GM18505 (cell line): ENCODE measurements at regions not wholly inside any gene's neighbourhood (a gene's known extent, or its start where the extent isn't known, plus 50 kb on each side); places are given as distances from the start of the nearest gene placed in this dataset.

Experiments used
- ATAC-seq: cut with Tn5 transposase; IDR thresholded peaks from one replicate; pipeline ENCODE4 v1.9.1; 2021; ENCODE audit not compliant: unreplicated experiment
- POLR2A ChIP-seq: IDR thresholded peaks from 4 replicates; pipeline ENCODE4 v1.6.1; 2011; ENCODE audit warnings: borderline replicate concordance; ENCODE audit not compliant: insufficient read depth, insufficient read length; ENCODE audit errors: extremely low read depth

DNA sequence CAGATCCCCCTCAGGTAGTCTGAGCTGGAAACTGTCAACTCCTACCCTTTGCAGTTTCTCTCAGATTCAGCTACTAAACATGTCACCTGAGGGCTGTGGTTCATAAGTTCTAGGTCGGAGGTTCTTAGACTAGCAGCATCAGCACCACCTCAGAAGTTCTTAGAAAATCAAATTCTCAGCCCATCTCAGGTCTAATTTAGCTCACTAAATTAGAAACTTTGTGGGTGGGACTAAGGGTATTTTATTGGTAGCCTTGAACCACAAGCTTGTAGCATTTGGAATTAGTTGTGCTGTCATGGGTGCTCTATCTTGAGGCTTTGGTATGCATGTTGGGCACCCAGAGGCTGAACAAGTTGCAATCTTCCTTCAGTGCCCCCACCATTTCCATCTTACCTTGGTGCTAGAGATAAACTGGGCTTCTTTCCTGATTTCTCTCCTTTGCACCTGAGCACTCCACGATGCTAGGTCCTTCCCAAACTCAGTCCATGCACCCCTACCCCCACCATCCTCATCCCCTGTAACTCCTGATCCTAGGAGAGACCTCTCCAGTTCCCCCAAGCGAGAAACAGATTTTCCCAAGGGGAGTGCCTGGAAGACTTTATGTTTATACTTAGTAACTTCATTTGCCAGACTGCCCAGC lies 54.2 kb downstream of the S1PR1 start:
- no peak for TF ChIP-seq POLR2A
- no peak for ATAC-seq

DNA sequence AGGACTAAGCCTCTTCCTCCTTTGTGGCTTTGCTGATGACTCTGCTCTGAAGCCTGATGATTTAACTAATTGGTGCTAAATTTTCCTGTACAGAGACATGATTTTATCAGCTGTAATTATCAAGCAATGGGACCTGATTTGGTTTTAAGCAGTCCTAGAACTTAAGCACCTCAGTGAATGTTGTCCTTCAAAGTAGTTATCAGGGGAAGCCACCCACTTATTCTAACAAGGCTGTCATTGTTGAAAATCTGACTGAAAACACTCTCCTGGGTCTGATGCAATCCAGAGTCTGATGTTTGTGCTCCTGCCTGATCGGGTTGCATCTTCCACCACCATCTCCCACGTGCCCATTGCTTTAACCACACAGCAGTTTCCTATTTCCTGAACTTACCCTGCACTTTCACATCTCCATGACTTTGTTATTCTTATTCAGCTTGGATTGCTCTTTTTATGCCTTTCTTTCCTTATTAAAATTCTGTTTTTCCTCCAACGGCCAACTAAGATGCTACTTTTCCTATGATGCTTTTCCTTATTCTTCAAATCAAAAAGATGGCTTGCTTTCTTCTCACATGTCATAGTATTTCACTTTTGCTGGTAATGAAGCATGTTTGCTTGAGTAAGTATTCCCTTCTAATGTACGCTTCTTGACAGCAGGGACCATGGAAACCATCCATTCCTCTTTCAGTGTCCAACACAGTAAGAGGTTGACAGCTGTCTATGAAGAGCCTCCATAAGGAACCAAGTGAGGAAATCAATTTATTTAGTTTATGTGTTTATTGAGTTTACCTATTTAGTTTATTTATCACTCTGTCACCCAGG lies 55.0 kb downstream of the S1PR1 start:
- peak; percentile 33 for ATAC-seq
- TF ChIP-seq POLR2A: no peak

DNA sequence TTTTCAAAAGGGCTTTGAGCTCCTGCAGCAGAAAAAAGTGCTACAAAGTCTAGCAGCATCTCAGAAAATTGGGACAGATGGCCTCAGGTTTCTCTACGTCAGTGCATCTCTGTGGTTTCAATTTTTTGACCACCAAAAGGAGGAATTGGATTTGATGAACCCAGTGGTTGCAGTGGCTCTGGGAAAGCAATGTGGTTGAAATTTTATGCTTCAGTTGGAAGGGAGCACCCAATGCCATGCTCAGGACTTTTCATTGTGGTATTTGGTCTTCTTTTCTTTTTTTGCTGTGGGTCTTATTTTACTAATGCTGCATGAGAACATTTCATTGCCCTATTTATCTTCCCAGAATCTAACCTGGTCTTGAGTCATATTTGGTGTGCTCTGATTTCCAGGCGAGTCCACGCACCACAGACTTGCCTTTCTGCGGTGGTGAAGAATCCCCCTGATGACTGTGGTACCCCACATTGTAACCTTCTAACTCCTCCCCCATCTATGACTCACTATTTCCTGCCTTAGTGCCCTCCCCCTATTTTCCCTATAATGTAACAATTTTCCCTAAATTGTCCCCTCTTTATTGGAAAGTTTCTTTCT lies 56.7 kb downstream of the S1PR1 start:
- ATAC-seq: peak; percentile 52
- TF ChIP-seq POLR2A: peak; percentile 24

DNA sequence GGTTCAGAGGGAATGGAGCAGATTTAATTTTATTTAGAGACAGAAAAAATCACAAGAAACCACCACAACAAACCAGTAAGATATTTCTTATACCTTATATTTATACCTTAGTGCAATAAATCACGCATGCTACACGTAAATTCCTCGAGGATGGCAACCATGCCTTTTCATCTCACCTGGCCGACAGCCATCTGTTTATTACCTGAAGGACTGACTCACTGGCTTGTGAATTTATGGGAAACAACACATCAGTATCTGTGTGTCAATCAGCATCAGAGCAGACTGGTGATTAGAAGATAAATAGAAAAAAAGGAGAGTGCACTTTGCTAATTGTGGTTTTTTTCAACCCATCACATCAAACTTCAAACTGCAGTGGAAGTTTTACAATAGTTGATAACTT lies 58.4 kb downstream of the S1PR1 start:
- ATAC-seq: no peak
- no peak for TF ChIP-seq POLR2A

DNA sequence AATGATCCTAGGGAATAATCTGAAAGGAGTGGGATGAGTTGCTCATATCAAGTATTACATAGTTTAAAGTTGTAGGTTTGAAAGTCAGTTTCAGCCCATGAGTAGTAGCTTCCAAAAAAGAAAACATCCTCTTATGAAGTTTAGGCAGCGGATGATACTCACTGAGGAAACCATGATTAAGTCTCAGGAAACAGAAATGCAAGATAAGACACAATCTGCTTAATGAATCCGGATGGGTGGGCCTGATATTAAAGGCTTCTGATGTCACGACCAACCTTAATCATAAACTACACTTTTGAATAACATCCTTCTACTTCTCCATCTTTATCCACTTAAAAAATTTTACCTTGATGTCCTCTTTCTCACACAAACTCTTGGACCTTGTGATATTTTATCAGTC lies 61.8 kb downstream of the S1PR1 start:
- no peak for TF ChIP-seq POLR2A

DNA sequence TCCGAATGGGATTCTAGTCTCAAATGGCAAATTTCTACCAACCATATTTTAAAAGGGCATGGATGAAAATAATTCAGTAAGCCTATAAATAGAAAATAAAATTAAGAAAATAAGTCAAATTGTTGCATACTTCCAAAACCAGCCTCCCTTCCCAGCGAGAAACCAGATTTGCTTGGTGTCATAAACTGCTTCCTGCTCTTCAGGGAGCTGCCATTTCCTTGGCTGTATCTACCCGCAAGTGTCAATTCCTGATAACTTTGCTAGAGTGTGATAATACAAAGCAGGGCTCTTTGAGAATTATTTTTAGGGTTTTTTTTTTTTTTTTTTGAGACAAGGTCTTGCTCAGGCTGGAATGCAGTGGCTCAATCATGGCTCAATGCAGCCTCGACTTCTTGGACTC lies 62.3 kb downstream of the S1PR1 start:
- TF ChIP-seq POLR2A: no peak
- ATAC-seq: no peak

More for the DNA sequence above, 61.8 kb downstream of the S1PR1 start:
- no peak for ATAC-seq

DNA sequence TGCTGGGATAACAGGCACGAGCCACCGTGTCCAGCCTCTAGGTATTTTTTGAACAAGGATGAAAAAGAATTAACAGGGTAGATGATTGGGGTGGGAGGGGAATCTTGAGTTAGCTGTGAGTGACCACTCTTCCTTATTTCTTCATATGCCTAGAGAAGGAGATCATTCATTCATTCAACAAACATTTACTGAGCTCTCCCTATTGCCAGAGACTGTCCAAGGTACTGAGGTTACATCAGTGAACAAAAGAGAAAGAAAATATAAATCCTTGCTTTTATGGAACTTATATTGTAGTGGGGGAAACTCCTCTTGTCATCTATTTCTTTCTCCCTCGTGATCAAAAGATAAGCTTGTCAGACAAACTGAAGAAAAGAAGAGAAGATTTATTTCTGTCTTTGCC lies 62.9 kb downstream of the S1PR1 start:
- TF ChIP-seq POLR2A: no peak
- no peak for ATAC-seq

DNA sequence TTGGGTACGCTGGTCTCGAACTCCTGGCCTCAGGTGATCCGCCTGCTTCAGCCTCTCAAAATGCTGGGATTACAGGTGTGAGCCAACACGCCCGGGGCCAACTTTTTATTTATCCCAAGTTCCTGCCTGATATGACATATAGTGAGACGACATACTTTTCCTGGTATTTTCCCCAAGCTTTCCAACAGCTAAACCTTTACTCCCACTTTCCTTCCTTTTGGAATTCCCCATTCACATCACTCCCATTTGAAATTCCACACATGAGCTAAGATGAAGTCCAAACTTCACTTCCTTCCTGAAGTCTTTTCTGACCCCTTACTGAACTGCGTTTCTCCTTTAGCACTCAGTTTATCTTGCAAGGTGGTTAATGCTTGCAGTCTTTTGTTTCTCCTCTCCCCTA lies 64.1 kb downstream of the S1PR1 start:
- TF ChIP-seq POLR2A: no peak

DNA sequence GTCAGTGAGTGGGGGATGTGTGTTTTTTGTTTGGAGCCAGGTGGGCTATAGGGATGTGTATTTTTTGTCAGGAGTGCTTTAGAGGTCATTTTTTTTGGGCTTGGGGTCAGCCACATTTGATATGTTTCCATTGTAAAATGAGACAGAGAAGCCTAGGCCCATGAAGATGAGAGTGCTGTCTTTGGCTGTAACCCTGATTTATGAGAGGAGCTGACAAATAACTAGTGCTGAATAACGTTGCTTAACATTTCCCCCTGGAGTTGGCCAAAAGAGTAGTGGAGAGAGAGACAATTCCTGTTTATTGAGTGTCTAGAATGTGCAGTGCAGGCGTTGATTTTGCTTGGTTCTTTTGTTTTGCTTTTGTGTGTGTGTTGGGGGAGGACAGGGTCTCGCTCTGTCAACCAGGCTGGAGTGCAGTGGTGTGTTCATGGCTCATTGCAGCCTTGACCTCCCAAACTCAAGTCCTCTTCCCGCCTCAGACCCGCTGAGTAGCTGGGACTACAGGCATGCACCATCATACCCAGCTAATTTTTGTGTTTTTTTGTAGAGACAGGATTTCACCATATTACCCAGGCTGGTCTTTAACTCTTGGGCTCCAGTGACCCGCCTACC lies 64.7 kb downstream of the S1PR1 start:
- no peak for ATAC-seq

More for the DNA sequence above, 64.1 kb downstream of the S1PR1 start:
- no peak for ATAC-seq

DNA sequence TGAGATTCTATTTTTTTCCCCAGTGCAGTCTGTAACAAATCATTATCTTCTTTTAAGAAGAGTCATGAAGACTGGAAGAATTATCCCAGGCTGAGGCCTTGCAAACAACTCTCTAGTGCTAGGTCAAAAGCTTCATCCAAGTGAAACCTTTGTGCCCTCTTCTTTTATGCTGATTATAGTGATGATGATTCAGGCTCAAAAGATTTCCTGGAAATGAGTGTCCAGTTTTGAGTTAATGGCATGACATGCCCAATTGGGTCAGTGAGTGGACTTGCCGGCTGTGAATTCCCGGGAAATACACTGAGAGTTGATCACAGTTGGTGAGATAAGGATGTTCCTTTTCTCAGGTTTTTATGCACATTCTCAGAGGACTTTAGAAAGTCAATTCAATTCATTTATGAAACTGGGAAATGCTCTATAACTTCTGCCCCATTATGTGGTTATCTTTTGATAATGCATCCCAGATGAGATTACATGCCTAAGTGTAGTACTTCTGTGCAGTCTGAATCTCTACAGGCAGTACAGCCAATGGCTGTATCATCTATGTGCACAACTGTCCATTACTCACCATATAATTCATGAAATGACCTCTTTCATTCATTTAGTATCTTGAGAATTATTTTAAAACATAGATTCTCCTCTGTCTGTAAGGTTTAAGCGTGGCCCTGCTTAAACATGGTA lies 66.2 kb downstream of the S1PR1 start:
- ATAC-seq: no peak
- TF ChIP-seq POLR2A: no peak

More for the DNA sequence above, 64.7 kb downstream of the S1PR1 start:
- no peak for TF ChIP-seq POLR2A

DNA sequence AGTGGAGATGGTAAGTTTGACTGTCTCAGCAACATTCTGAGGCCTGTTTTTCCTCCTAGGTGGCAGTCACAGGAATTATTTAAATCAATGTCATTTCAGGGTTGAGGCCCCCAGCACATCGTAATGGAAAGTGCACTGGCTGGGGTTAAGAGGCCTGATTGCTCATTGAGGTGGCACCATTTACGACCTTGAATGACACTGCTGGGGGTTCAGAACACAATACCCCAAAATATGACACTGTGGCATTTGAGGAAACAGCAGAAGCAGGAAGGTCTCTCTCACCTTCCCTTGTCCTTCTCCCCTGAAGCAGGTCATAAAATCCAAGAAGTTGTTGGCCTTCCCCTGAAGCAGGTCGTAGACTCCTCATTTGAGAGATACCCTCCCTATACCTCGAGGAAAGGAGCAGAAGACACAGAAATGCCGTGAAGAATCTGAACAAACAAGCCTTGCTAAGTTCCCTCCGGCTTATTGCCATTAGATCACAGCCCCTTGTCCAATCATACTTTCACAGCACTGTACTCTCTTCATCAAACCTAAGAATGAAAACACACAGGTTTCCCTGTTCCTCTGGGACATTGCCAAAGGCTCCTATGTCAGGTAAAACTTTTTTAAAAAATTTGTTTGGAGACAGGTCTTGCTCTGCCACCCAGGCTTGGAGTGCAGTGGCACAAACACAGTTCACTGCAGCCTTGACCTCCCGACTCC lies 71.3 kb downstream of the S1PR1 start:
- TF ChIP-seq POLR2A: no peak
- ATAC-seq: no peak

DNA sequence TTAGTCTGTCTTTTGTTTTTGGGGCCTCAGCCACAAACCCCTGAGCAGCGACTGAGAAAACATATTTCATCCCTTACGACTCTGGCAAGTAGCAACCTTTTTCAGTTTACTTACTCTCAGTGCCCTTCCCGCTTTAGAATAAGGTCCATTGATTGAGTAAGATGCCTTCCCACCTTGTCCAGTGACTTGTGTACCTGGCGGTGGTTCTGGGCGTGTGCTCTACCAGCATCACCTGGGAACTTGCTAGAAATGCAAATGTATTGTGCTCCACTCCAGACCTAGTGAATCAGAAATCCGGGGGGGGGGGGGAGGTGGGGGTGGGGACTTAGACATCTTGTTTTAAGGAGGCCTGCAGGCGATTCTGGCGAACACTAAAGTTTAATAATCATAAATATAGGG lies 72.1 kb downstream of the S1PR1 start:
- TF ChIP-seq POLR2A: peak; percentile 55
- ATAC-seq: peak; percentile 20
